B cell (primary cell): ENCODE measurements at regions not wholly inside any gene's neighbourhood (a gene's known extent, or its start where the extent isn't known, plus 50 kb on each side); places are given as distances from the start of the nearest gene placed in this dataset.

Experiments
- EZH2 ChIP-seq: IDR thresholded peaks from 2 replicates; pipeline ENCODE4 v1.6.1; 2012; ENCODE audit warnings: borderline replicate concordance, low read depth, mild to moderate bottlenecking, moderate library complexity, low read length; ENCODE audit not compliant: insufficient read depth, poor library complexity, severe bottlenecking
- TF ChIP-seq, protein P1 (sequence below): fragments of 200-600 bp; IDR thresholded peaks from one replicate; pipeline ENCODE4 v1.8.0; 2022; ENCODE audit warnings: antibody characterized with exemption, mild to moderate bottlenecking

DNA sequence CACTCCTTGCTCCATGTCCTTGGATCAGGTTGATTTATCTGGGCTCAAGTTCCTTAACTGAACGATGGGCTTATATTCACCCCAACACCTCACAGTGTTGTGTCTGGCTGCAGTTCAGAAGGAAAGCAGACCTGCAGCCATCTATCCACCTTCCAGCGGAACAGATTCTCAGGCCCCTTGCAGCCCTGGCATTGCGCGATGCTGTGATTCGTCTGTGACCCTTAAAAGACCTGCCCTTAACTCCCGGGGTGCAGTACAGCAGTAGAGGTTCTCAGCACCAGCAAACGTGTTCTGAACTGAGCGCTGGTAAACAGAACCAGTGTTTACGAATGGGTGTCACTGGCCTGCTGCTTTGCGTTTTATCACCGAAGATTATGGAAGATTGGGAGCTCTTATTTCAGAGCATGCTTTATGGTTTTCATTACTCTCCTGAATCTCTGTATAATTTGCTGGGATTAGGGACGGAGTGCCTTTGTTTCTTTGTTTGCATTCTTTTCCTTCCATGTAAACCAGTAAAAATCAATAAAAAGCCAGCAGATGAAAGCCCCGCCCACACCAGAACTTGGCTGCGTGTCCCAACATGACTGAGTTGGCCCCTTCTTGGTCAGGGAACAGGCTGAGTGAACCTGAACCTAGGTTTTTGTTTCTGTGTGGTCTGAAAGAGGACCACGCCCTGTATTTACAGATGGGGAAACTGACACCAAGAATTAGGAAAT is 286.7 kb upstream of the CRY1 start:
- TF ChIP-seq, protein P1, sequence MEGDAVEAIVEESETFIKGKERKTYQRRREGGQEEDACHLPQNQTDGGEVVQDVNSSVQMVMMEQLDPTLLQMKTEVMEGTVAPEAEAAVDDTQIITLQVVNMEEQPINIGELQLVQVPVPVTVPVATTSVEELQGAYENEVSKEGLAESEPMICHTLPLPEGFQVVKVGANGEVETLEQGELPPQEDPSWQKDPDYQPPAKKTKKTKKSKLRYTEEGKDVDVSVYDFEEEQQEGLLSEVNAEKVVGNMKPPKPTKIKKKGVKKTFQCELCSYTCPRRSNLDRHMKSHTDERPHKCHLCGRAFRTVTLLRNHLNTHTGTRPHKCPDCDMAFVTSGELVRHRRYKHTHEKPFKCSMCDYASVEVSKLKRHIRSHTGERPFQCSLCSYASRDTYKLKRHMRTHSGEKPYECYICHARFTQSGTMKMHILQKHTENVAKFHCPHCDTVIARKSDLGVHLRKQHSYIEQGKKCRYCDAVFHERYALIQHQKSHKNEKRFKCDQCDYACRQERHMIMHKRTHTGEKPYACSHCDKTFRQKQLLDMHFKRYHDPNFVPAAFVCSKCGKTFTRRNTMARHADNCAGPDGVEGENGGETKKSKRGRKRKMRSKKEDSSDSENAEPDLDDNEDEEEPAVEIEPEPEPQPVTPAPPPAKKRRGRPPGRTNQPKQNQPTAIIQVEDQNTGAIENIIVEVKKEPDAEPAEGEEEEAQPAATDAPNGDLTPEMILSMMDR: no peak
- TF ChIP-seq EZH2: no peak
